CD8-positive, alpha-beta memory T cell (primary cell): ENCODE measurements at regions not wholly inside any gene's neighbourhood (a gene's known extent, or its start where the extent isn't known, plus 50 kb on each side); places are given as distances from the start of the nearest gene placed in this dataset.

Experiments
- CTCF ChIA-PET: fragments of 350-600 bp; sonication (Branson Sonifier 250); formaldehyde crosslinking; loops from one replicate; lab custom pipeline; 2021; ENCODE audit warnings: antibody characterized with exemption; lab: Charles Lee
- POLR2A ChIA-PET: fragments of 350-600 bp; sonication (Branson Sonifier 250); formaldehyde crosslinking; loops from one replicate; lab custom pipeline; 2021; ENCODE audit warnings: antibody characterized with exemption; lab: Charles Lee
- DNase-seq, 5 donors: peaks; one replicate each; pipeline versions ENCODE4 v3.0.0 to v3.0.0-alpha.2; 2020 to 2022; ENCODE audit warnings: mixed read lengths in 1 of 5
- H3K27ac ChIP-seq: one replicate; pipeline ENCODE4 v1.7.0; 2013; ENCODE audit warnings: low read depth, mild to moderate bottlenecking, low read length, moderate library complexity
- H3K27me3 ChIP-seq: 2 replicates; pipeline ENCODE4 v1.7.0; 2013; ENCODE audit warnings: low read length, mild to moderate bottlenecking; ENCODE audit not compliant: insufficient read depth, poor library complexity, severe bottlenecking
- H3K36me3 ChIP-seq: 2 replicates; pipeline ENCODE4 v1.7.0; 2013; ENCODE audit warnings: mild to moderate bottlenecking, low read length, moderate library complexity; ENCODE audit not compliant: insufficient read depth
- H3K4me1 ChIP-seq: 2 replicates; pipeline ENCODE4 v1.7.0; 2013; ENCODE audit warnings: mild to moderate bottlenecking, low read length, moderate library complexity; ENCODE audit not compliant: insufficient read depth
- H3K4me3 ChIP-seq: 2 replicates; pipeline ENCODE4 v1.7.0; 2013; ENCODE audit warnings: mild to moderate bottlenecking, low read length
- H3K9me3 ChIP-seq: 2 replicates; pipeline ENCODE4 v1.7.0; 2013; ENCODE audit warnings: mild to moderate bottlenecking, low read length
- H3K27ac Mint-ChIP-seq, 8 donors: one replicate each; pipeline ENCODE4 v1.8.0; 2020 to 2021; ENCODE audit warnings: mixed read lengths in 8 of 8, mild to moderate bottlenecking in 6 of 8, inconsistent platforms in 3 of 8, moderate library complexity in 3 of 8
- H3K27me3 Mint-ChIP-seq, 2 donors: one replicate each; pipeline ENCODE4 v1.8.0; 2020 to 2021; ENCODE audit warnings: mixed read lengths in 2 of 2, mild to moderate bottlenecking in 1 of 2, moderate library complexity in 1 of 2
- H3K36me3 Mint-ChIP-seq, 3 donors: one replicate each; pipeline ENCODE4 v1.8.0; 2020 to 2021; ENCODE audit warnings: mixed read lengths in 3 of 3, inconsistent platforms in 1 of 3, mild to moderate bottlenecking in 1 of 3
- H3K4me1 Mint-ChIP-seq, 3 donors: one replicate each; pipeline ENCODE4 v1.8.0; 2020 to 2021; ENCODE audit warnings: mixed read lengths in 3 of 3, inconsistent platforms in 1 of 3, mild to moderate bottlenecking in 1 of 3
- H3K4me3 Mint-ChIP-seq, 7 donors: one replicate each; pipeline ENCODE4 v1.8.0; 2020 to 2021; ENCODE audit warnings: mixed read lengths in 7 of 7, mild to moderate bottlenecking in 6 of 7, moderate library complexity in 4 of 7, inconsistent platforms in 2 of 7
- H3K9me3 Mint-ChIP-seq, 5 donors: one replicate each; pipeline ENCODE4 v1.8.0; 2020 to 2022; ENCODE audit warnings: mixed read lengths in 5 of 5, mild to moderate bottlenecking in 3 of 5, moderate library complexity in 2 of 5, inconsistent platforms in 1 of 5

DNA sequence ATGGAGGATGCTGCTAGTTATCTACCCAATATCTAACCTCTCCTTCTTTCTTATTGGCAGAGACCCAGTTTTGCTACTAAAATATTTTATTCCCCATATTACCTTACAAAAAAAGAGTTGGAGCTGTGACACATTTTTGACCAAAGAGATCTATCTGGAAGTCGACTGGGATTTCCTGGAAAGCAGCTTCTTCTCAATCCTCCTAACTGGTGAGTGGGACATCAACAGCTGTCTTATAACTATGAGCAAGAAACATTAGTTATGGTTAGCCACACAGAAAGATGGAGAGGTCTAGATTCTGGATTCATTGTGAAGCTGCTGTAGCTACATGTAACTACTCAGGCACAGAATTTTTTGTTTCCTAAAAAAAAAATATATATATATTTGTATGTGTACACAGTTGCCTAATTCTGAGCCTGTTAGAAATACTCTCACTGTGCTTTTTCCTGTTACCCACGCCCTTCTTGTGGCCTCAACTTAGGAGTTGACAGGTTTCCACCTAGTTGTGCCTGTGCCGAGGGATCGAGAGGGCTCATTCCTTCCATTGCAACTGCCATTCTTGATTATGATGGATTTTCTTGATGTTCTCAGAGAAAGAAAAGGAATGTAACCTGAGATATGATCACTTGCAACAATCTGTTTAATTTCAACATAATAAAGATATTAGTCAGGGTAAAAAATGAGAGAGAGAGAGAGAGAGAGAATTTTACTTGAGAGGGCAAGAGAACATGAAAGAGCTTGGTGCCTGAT, 142.0 kb downstream of the SLC17A6 start:
- Mint-ChIP-seq H3K27me3 (no peaks in the 10 kb centered on the region), H3K27ac (no peak overlapping the region), H3K4me1 (no peaks in the 10 kb centered on the region), H3K9me3 (peaks cover 0 to 6% (median 0%) of the 10 kb centered on the region in 5 donors), H3K4me3 (no peak overlapping the region), H3K36me3 (peaks cover 0 to 1% (median 0%) of the 10 kb centered on the region in 3 donors)
- H3K27me3 ChIP-seq = no peaks in the 10 kb centered on the region
- POLR2A ChIA-PET = no interaction called here
- H3K4me1 ChIP-seq = no peaks in the 10 kb centered on the region
- no peak for DNase-seq
- H3K9me3 ChIP-seq = no peaks in the 10 kb centered on the region
- H3K27ac ChIP-seq = no peak overlapping the region
- H3K36me3 ChIP-seq = no peaks in the 10 kb centered on the region
- no peak overlapping the region for H3K4me3 ChIP-seq
- CTCF ChIA-PET = no interaction called here

DNA sequence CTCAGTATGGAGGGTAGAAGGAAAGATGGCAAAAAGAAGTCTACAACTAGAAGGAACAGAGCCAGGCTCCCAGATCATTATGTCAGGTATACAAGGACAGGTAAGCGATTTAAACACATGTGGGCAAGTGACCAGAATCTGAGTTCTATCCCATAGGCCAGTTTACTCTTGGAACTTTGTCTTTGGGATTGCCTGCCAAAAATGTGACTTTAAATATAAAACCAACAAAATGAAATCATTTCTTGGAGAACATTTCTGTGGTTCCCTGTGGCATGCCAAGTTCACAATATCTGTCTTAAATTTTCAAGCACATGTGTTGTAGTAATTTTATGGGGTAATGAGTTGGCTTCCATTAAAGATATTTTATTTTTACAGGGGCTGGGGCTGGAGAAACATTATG, 141.0 kb downstream of the SLC17A6 start:
- H3K27me3 Mint-ChIP-seq = no peaks in the 10 kb centered on the region
- ChIA-PET CTCF (no interaction called here), POLR2A (no interaction called here)
- H3K27ac Mint-ChIP-seq = no peak overlapping the region
- H3K36me3 ChIP-seq = no peaks in the 10 kb centered on the region
- H3K4me1 Mint-ChIP-seq = no peaks in the 10 kb centered on the region
- H3K27ac ChIP-seq = no peak overlapping the region
- no peak overlapping the region for H3K4me3 Mint-ChIP-seq
- H3K27me3 ChIP-seq = no peaks in the 10 kb centered on the region
- DNase-seq = no peak
- no peak overlapping the region for H3K4me3 ChIP-seq
- H3K4me1 ChIP-seq = no peaks in the 10 kb centered on the region
- H3K9me3 ChIP-seq = no peaks in the 10 kb centered on the region
- peaks cover 0 to 1% (median 0%) of the 10 kb centered on the region in 3 donors for H3K36me3 Mint-ChIP-seq
- H3K9me3 Mint-ChIP-seq = peaks cover 0 to 6% (median 0%) of the 10 kb centered on the region in 5 donors

DNA sequence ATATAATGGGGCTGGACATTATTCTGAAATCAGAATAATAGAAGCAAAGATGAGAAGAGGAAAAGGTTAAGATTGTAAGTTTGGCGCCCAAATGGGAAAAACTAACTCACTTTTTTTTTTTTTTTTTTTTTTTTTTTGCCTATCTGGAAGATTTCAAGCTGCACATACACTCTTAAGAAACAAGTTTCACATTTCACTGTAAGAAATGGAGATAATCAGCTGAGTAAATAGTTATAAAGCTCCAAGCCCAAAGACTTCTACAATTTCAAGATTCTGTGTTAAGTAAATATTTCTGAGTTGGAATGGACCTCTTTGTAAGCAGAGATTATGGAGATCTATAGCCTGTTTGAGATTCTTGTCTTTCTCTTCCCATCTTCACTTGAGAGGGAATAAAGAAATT, 140.0 kb downstream of the SLC17A6 start:
- H3K9me3 Mint-ChIP-seq = peaks cover 0 to 6% (median 0%) of the 10 kb centered on the region in 5 donors
- H3K9me3 ChIP-seq = no peaks in the 10 kb centered on the region
- no peak overlapping the region for H3K4me3 ChIP-seq
- no peaks in the 10 kb centered on the region for H3K27me3 ChIP-seq
- no peak overlapping the region for H3K27ac ChIP-seq
- CTCF ChIA-PET = no interaction called here
- no peak overlapping the region for H3K4me3 Mint-ChIP-seq
- H3K36me3 ChIP-seq = no peaks in the 10 kb centered on the region
- H3K36me3 Mint-ChIP-seq = peaks cover 0 to 1% (median 0%) of the 10 kb centered on the region in 3 donors
- H3K27me3 Mint-ChIP-seq = no peaks in the 10 kb centered on the region
- H3K27ac Mint-ChIP-seq = no peak overlapping the region
- POLR2A ChIA-PET = no interaction called here
- no peak for DNase-seq
- H3K4me1 Mint-ChIP-seq = no peaks in the 10 kb centered on the region
- no peaks in the 10 kb centered on the region for H3K4me1 ChIP-seq

DNA sequence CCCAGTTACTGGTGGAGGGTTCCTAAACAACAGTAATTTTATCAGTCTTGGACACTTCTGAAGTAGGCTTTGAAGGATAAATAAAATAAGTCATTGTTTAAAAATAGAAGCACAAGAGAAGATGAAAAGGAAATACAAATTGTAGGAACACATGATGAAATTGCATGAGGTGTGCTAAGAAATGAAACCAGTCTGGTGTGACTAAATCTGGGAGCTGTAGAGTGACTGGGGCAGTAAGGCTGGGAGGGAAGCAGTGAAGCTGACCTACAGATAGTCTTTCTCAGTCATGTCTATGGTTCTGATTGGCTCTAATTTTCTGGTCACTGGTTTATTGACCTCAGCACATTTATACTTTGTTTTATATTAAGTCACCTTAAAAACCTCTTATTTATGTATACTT, 139.1 kb downstream of the SLC17A6 start:
- no peak overlapping the region for H3K27ac ChIP-seq
- Mint-ChIP-seq H3K36me3 (peaks cover 0 to 1% (median 0%) of the 10 kb centered on the region in 3 donors), H3K4me3 (no peak overlapping the region), H3K27me3 (no peaks in the 10 kb centered on the region), H3K9me3 (peaks cover 0 to 6% (median 0%) of the 10 kb centered on the region in 5 donors), H3K4me1 (no peaks in the 10 kb centered on the region), H3K27ac (no peak overlapping the region)
- H3K4me3 ChIP-seq = no peak overlapping the region
- no peaks in the 10 kb centered on the region for H3K9me3 ChIP-seq
- no peaks in the 10 kb centered on the region for H3K4me1 ChIP-seq
- DNase-seq = no peak
- POLR2A ChIA-PET = no interaction called here
- CTCF ChIA-PET = no interaction called here
- no peaks in the 10 kb centered on the region for H3K36me3 ChIP-seq
- H3K27me3 ChIP-seq = no peaks in the 10 kb centered on the region

DNA sequence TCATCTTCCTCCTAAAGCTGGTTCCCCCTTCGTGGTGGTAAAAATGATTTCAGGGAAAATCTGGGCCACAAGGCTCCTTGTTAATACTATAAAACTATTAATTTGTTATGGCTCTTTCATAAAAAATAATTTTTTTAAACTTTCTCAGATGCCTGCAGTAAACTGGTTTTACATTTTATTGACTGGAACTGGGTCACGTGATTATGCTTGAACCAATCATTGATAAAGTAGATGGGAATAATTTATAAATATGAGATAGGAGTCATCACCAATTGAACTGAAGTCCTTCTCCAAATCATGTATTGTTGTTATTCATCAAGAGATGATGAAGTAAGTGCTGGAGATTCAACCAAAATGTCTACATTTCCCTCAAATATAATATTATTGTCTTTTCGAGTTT, 138.4 kb downstream of the SLC17A6 start:
- H3K36me3 Mint-ChIP-seq = peaks cover 0 to 1% (median 0%) of the 10 kb centered on the region in 3 donors
- Histone ChIP-seq H3K36me3 (no peaks in the 10 kb centered on the region), H3K4me3 (no peak overlapping the region), H3K27me3 (no peaks in the 10 kb centered on the region), H3K27ac (no peak overlapping the region), H3K4me1 (no peaks in the 10 kb centered on the region), H3K9me3 (no peaks in the 10 kb centered on the region)
- POLR2A ChIA-PET = no interaction called here
- no peak overlapping the region for H3K4me3 Mint-ChIP-seq
- H3K27ac Mint-ChIP-seq = no peak overlapping the region
- peaks cover 0 to under 1% (median 0%) of the 10 kb centered on the region in 5 donors for H3K9me3 Mint-ChIP-seq
- DNase-seq = no peak
- CTCF ChIA-PET = no interaction called here
- no peaks in the 10 kb centered on the region for H3K27me3 Mint-ChIP-seq
- H3K4me1 Mint-ChIP-seq = no peaks in the 10 kb centered on the region

DNA sequence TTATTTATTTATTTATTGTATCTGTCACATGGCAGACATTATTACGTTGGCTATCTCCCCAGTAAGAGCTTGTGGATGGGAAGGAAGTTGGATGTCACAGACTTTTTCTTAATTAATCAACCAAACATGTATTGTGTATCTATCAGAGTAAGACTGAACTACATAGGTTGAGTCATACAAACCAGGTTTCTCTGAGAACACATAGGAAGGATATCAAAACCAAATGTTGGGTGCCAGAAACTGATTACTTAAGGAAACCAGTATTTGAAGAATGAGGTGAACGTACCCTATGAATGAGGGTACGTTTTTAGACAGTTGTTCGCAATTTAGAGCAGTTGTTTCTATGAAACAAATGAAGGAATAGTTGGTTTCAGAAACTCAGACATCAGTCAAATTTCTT, 136.4 kb downstream of the SLC17A6 start:
- Mint-ChIP-seq H3K36me3 (peaks cover 0 to 1% (median 0%) of the 10 kb centered on the region in 3 donors), H3K9me3 (no peaks in the 10 kb centered on the region), H3K27ac (no peak overlapping the region), H3K27me3 (no peaks in the 10 kb centered on the region), H3K4me1 (no peaks in the 10 kb centered on the region), H3K4me3 (no peak overlapping the region)
- Histone ChIP-seq H3K4me1 (no peaks in the 10 kb centered on the region), H3K27ac (no peak overlapping the region), H3K36me3 (no peaks in the 10 kb centered on the region), H3K9me3 (no peaks in the 10 kb centered on the region), H3K27me3 (no peaks in the 10 kb centered on the region), H3K4me3 (no peak overlapping the region)
- ChIA-PET POLR2A (no interaction called here), CTCF (no interaction called here)
- no peak for DNase-seq

DNA sequence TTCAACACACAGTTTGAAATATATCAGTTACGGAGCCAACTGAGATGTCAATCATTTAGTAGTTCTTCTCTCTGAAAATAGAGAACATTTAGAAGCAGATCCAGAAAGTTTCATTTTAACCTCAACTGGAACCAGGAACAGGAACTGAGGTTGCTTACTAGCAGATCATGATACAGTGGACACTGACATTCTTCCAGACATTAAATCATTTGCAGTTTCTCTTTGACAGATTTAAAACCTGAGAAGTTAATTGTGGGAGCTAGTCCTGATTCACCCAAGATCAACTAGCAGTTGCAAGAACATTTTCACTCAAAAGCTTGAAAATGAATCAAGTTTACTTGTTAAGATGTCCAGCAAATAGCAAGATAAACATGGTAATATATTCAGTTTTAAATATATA, 135.4 kb downstream of the SLC17A6 start:
- H3K9me3 Mint-ChIP-seq = no peaks in the 10 kb centered on the region
- no peaks in the 10 kb centered on the region for H3K27me3 Mint-ChIP-seq
- no peaks in the 10 kb centered on the region for H3K9me3 ChIP-seq
- POLR2A ChIA-PET = no interaction called here
- H3K4me3 Mint-ChIP-seq = no peak overlapping the region
- H3K36me3 ChIP-seq = no peaks in the 10 kb centered on the region
- no peak overlapping the region for H3K4me3 ChIP-seq
- DNase-seq = no peak
- CTCF ChIA-PET = no interaction called here
- no peaks in the 10 kb centered on the region for H3K27me3 ChIP-seq
- H3K27ac ChIP-seq = no peak overlapping the region
- no peaks in the 10 kb centered on the region for H3K36me3 Mint-ChIP-seq
- no peaks in the 10 kb centered on the region for H3K4me1 ChIP-seq
- H3K4me1 Mint-ChIP-seq = no peaks in the 10 kb centered on the region
- H3K27ac Mint-ChIP-seq = no peak overlapping the region

DNA sequence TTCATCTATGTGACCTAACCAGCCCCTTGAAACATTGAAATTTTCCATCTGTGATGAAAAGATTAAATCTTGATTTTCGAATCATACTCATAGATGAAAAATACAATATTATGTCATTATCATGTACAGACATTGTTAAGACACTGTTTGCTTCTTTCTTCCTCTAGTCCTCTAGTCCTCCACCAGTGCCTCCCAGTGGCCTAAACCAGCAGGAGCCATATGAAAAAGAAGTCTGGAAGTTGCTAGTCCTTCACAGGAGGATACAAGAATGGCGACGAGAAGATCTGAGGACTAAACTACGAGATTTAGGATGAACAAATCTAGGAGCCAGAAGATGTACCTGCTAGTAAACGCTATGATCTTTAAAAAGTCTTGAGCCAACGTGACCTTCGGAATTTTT, 134.1 kb downstream of the SLC17A6 start:
- ChIA-PET POLR2A (no interaction called here), CTCF (no interaction called here)
- Mint-ChIP-seq H3K4me3 (no peak overlapping the region), H3K27me3 (peaks cover 0 to 6% of the 10 kb centered on the region in 2 donors), H3K9me3 (peaks cover 0 to 3% (median 0%) of the 10 kb centered on the region in 5 donors), H3K36me3 (no peaks in the 10 kb centered on the region), H3K27ac (no peak overlapping the region), H3K4me1 (no peaks in the 10 kb centered on the region)
- no peaks in the 10 kb centered on the region for H3K27me3 ChIP-seq
- no peaks in the 10 kb centered on the region for H3K36me3 ChIP-seq
- DNase-seq = no peak
- no peaks in the 10 kb centered on the region for H3K4me1 ChIP-seq
- no peaks in the 10 kb centered on the region for H3K9me3 ChIP-seq
- H3K4me3 ChIP-seq = no peak overlapping the region
- H3K27ac ChIP-seq = no peak overlapping the region
